ENCODE measurements at regions not wholly inside any gene's neighbourhood (a gene's known extent, or its start where the extent isn't known, plus 50 kb on each side); places are given as distances from the start of the nearest gene placed in this dataset.

GRCh38 chr5:68628082-68628814 is 412.7 kb downstream of the PIK3R1 start:
- no peak for DNase-seq

GRCh38 chr5:68630354-68630753 is 414.8 kb downstream of the PIK3R1 start:
- no peak for DNase-seq

DNA sequence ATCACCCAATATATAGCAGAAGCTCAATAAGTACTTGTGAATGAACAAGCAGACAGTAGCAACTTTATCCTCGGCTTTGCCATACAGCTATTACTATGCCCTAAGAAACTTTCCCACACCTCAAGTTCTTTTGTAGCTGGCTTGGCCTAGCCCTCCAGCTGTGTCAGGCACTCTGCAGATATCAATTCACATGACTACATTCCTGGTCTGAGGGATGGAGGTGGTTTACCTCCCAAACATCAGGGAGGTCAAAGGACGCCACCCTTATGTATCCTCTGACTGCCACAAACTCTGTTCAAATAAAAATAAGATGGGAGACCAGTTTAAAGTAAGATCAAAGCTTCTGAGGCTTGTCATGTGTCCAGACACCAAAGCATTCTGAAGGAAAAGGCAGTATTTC is 416.3 kb downstream of the PIK3R1 start:
- DNase-seq = no peak

- DNase-seq = no peak
Measured at GRCh38 chr5:68641211-68641610, 425.7 kb downstream of the PIK3R1 start.

- DNase-seq = no peak
Measured at GRCh38 chr5:68643064-68643463, 427.5 kb downstream of the PIK3R1 start.

DNA sequence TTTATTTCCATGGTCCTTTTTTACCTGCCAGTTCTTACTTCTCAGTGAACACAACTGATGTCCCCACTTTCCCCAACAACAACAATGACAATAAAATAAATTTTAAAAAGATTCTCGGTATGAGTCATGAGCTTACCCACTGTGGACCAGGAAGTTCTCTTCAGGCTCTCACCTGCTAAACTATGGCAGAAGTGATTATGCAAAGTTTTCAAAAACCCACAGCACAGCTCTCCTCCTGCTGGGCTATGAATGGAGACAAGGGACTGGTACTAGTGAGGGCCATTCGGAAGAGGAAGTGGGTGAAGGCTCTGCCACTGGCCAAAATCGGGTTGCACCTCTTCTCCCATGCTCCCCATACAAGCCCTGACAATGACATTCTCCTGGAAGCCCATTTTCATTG is 429.4 kb downstream of the PIK3R1 start:
- no peak for DNase-seq

GRCh38 chr5:68646144-68646543 is 430.6 kb downstream of the PIK3R1 start:
- DNase-seq = no peak

DNA sequence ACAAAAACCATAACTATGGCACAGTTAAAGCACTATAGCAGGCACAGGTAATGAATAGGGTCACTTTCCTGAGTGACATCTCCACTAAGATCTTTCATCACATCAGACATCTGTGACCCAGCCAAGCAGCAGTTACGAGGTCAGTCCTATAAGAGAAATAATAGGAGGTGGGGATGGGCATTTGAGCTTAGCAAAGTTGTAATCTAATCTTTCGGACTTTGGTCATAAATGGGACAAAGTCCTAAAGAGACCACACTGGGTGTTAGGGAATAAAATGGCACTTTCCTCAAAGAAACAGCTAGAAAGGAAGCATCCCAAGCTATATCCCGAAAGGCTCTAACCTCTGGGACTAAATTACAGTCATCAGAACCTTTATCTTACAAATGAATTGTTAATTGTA is 432.2 kb downstream of the PIK3R1 start:
- no peak for DNase-seq

GRCh38 chr5:68648944-68649857 is 433.6 kb downstream of the PIK3R1 start:
- no peak for DNase-seq

DNA sequence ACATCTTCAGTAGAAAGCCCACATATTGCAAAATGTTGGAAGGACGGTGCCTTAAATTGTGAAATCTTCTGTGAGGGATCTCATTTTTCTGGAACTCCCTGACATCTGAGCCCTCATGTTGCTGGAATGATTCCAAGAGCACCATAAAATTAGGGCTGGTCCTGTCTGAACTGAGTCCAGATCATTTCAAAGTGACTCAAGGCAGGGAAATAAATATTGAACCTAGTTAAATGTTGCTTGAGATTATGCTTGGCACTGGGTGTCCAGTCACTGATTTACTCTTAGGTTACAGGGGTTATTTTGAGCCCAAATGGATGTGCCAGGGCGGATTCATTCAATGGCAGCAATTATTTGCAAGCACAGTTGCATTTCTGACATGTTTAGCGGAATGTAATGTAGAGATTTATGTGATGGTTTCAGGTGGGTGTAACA is 437.0 kb downstream of the PIK3R1 start:
- peak; percentile 37 for DNase-seq

- DNase-seq = no peak
Measured at GRCh38 chr5:68653471-68653870, 437.9 kb downstream of the PIK3R1 start.

- DNase-seq = no peak
Measured at GRCh38 chr5:68657055-68657961, 436.5 kb upstream of the SLC30A5 start.

GRCh38 chr5:68658810-68659372 is 434.9 kb upstream of the SLC30A5 start:
- DNase-seq = no peak

DNA sequence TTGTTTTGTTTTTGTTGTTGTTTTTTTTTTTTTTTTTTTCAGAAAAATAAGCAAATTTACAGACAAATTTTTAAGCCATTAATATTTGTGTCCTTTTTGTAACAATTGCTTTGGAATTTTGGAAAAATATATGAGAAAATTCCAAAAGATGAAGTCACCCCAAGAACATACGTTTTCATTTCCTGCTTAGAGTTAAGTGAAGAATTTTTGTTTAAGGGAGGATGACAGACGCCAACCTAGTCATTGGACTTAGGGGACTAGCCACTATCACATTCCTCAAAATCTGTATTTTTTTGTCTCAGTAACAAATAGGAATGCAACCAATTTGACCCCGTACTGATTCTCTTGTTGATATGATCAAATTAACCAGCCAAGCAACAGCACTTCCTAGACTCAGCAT is 433.9 kb upstream of the SLC30A5 start:
- no peak for DNase-seq

- DNase-seq = no peak
Measured at GRCh38 chr5:68661237-68661636, 432.6 kb upstream of the SLC30A5 start.

DNA sequence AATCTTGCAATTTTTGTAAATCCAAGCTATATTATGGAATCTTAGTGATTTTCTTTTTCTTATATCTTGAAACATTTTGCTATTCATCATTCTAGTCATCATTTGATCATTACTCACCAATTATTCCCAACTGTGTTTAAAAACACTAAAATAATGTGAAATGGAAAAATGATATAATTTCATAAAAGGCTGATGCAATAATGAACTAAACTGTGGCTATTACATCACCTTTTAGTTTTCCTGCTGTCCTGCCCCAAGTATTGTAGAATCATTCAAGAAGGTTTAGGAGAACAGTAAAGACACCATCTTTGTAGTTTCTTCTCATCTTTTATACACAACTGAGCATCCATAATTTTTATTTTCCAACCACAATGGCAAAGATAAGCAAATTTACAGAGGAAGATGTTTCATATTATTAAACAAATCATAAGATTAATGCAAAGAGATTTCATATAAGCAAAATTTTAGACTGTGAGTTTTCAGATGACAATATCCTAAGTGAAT is 431.0 kb upstream of the SLC30A5 start:
- no peak for DNase-seq

DNA sequence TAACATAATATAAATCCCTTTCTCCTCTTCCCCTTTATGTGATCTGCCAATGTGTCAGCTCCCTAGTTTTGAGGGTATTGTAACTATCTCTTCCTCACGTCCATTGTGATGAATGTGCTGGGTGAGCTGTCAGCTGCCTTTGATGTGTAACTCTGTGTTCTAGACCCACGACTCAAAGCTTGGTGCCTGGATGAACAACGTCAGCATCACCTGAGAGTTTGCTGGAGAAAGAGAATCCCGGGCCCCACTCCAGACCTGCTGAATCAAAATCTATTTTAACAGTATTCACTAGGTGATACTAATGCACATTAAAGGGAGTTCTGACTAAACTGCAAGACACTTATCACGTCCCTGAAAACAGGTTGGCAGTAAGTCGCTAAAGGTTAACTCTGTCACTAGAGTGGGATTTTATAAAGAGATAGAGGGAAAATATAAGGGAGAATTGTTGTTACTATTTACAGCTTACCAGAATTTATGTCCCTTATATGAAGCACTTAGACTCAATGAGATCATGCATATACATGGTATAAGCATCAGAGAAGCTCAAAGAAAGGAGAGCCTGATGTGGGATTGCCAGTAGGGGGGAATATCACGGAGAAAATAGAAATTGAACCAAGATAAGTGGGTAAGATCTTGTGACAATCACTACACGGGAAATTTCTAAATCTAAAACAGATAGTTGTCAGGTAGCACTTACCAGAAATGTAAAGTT is 423.8 kb upstream of the SLC30A5 start:
- DNase-seq = no peak

DNA sequence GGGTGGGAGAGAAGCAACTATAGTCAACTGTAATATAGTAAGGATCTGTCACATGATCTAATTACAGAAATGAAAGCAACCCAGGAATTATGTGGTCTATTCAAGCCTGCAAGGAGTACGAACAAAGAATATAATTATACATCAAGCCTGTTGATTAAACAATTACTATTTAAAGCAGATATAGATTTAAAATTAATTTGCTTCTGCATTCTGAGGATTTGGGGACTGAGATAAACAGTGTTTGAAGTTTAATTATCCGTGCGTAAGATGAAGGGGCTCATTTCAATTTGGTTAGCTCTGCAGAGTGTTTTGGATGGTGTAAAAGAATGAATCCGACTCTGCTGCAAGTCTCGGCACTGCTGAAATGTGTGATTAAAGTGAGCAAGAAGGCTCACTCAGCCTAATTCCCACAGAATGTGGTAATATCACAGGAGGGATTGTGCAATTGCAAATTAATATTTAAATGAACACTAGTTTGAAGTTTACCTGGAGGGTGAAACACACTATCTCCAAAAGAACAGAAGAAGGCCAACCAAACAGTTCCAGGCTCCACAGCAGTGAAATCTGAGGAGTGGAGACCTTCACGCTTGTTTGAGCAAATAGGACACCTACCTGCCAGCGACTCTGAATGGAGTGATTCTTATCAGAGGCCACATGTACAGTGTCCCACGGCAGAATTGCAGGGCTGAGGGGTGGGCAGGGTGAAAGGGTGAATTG is 420.6 kb upstream of the SLC30A5 start:
- DNase-seq = peak; percentile 46

DNA sequence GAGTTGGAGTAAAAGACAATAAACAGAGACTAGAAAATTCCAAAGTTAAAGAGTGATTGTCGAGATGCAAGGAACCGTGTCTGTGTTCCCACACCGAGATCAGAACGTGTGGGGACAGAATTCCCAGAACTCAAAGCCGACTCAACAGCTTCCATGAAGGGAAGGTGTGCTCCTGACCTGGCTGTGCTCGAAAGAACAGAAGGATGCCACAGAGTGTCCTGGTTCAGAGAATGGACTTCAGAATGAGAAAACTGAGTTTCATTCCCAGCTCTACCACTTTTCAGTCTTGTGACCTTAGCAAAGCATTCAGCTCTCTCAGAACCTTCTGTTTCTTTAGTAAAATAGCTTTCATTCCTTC is 420.0 kb upstream of the SLC30A5 start:
- no peak for DNase-seq

GRCh38 chr5:68679041-68679440 is 414.8 kb upstream of the SLC30A5 start:
- no peak for DNase-seq

- DNase-seq = no peak
Measured at GRCh38 chr5:68680366-68680765, 413.4 kb upstream of the SLC30A5 start.
